HEK293 (cell line): ENCODE measurements at regions not wholly inside any gene's neighbourhood (a gene's known extent, or its start where the extent isn't known, plus 50 kb on each side); places are given as distances from the start of the nearest gene placed in this dataset.

Experiments
- CTCF ChIA-PET: fragments of 350-600 bp; formaldehyde crosslinking; extraction: SDS; loops from one replicate; lab custom pipeline; 2021; ENCODE audit warnings: antibody characterized with exemption; lab: Yijun Ruan, JAX
- POLR2A ChIA-PET: fragments of 300-600 bp; formaldehyde crosslinking; extraction: SDS; loops from one replicate; lab custom pipeline; 2020; ENCODE audit warnings: antibody characterized with exemption, inconsistent platforms; lab: Yijun Ruan, JAX
- H3K27ac ChIP-seq: fragments of 200-500 bp; sonication (Bioruptor generic); 2 replicates; pipeline ENCODE4 v1.5.1; 2014; ENCODE audit warnings: low read depth, low read length, control low read depth, inconsistent platforms; ENCODE audit errors: extremely low read depth
- H3K36me3 ChIP-seq, 2 experiments: fragments of 200-500 bp in 1 of 2; sonication (Bioruptor generic) in 1 of 2; 1 replicate in 1 of 2; 2 replicates in 1 of 2; pipeline ENCODE4 v1.5.1; 2014 to 2017; ENCODE audit warnings: inconsistent platforms in 2 of 2, low read length in 2 of 2; ENCODE audit not compliant: control insufficient read depth in 2 of 2, insufficient read depth in 1 of 2
- H3K4me1 ChIP-seq: fragments of 200-500 bp; sonication (Bioruptor generic); 2 replicates; pipeline ENCODE4 v1.5.1; 2014; ENCODE audit warnings: mild to moderate bottlenecking, low read length, inconsistent platforms; ENCODE audit not compliant: control insufficient read depth, insufficient read depth
- H3K4me3 ChIP-seq: 2 replicates; pipeline ENCODE4 v1.5.1; 2011; ENCODE audit warnings: low read depth, mild to moderate bottlenecking, control low read depth, low read length, moderate library complexity
- H3K9me3 ChIP-seq: fragments of 200-500 bp; sonication (Bioruptor generic); 2 replicates; pipeline ENCODE4 v1.5.1; 2014; ENCODE audit warnings: low read depth, low read length, inconsistent platforms; ENCODE audit not compliant: control insufficient read depth, insufficient read depth
- CTCF ChIP-seq: fragments of 450-650 bp; formaldehyde crosslinking; IDR thresholded peaks from 2 replicates; pipeline ENCODE4 v1.5.1; 2016; ENCODE audit warnings: missing biosample characterization, missing genetic modification characterization
- HOXC10 ChIP-seq: sonication (generic); formaldehyde crosslinking; IDR thresholded peaks from 2 replicates; pipeline ENCODE4 v1.8.1; 2023; ENCODE audit warnings: mild to moderate bottlenecking, missing genetic modification reagents
- HOXD13 ChIP-seq: sonication (generic); formaldehyde crosslinking; IDR thresholded peaks from 2 replicates; pipeline ENCODE4 v1.8.0; 2022; ENCODE audit warnings: missing genetic modification reagents, borderline replicate concordance
- KLF9 ChIP-seq: fragments of 450-650 bp; formaldehyde crosslinking; IDR thresholded peaks from 2 replicates; pipeline ENCODE4 v1.5.1; 2016; ENCODE audit warnings: missing biosample characterization, missing genetic modification characterization, low read depth
- MEIS1 ChIP-seq: sonication (generic); formaldehyde crosslinking; IDR thresholded peaks from 2 replicates; pipeline ENCODE4 v1.8.1; 2022; ENCODE audit warnings: missing genetic modification reagents, mild to moderate bottlenecking, borderline replicate concordance
- REPIN1 ChIP-seq: fragments of 450-650 bp; formaldehyde crosslinking; IDR thresholded peaks from 2 replicates; pipeline ENCODE4 v1.5.1; 2017; ENCODE audit warnings: missing biosample characterization, missing genetic modification characterization, low read depth
- WT1 ChIP-seq: fragments of 450-650 bp; formaldehyde crosslinking; IDR thresholded peaks from 2 replicates; pipeline ENCODE4 v1.5.1; 2016; ENCODE audit warnings: missing biosample characterization, missing genetic modification characterization
- YY1 ChIP-seq: fragments of 450-650 bp; formaldehyde crosslinking; IDR thresholded peaks from 2 replicates; pipeline ENCODE4 v1.5.1; 2018; ENCODE audit warnings: missing biosample characterization, missing genetic modification characterization
- ZBTB20 ChIP-seq: fragments of 450-650 bp; formaldehyde crosslinking; IDR thresholded peaks from 2 replicates; pipeline ENCODE4 v1.5.1; 2016; ENCODE audit warnings: missing biosample characterization, missing genetic modification characterization
- ZNF133 ChIP-seq: fragments of 450-650 bp; formaldehyde crosslinking; IDR thresholded peaks from 2 replicates; pipeline ENCODE4 v1.5.1; 2016; ENCODE audit warnings: missing biosample characterization, missing genetic modification characterization
- ZNF2 ChIP-seq: fragments of 450-650 bp; formaldehyde crosslinking; IDR thresholded peaks from 2 replicates; pipeline ENCODE4 v1.5.1; 2016; ENCODE audit warnings: missing biosample characterization, missing genetic modification characterization
- ZNF223 ChIP-seq: fragments of 450-650 bp; formaldehyde crosslinking; IDR thresholded peaks from 2 replicates; pipeline ENCODE4 v1.5.1; 2016; ENCODE audit warnings: missing biosample characterization, missing genetic modification characterization
- ZNF266 ChIP-seq: fragments of 450-650 bp; formaldehyde crosslinking; IDR thresholded peaks from 2 replicates; pipeline ENCODE4 v1.5.1; 2016; ENCODE audit warnings: missing biosample characterization, missing genetic modification characterization, low read depth
- ZNF398 ChIP-seq: fragments of 450-650 bp; formaldehyde crosslinking; IDR thresholded peaks from 2 replicates; pipeline ENCODE4 v1.5.1; 2017; ENCODE audit warnings: missing biosample characterization, missing genetic modification characterization
- ZNF404 ChIP-seq: fragments of 450-650 bp; formaldehyde crosslinking; IDR thresholded peaks from 2 replicates; pipeline ENCODE4 v1.5.1; 2017; ENCODE audit warnings: missing biosample characterization, missing genetic modification characterization
- ZNF416 ChIP-seq: fragments of 450-650 bp; formaldehyde crosslinking; IDR thresholded peaks from 2 replicates; pipeline ENCODE4 v1.5.1; 2016; ENCODE audit warnings: missing biosample characterization, missing genetic modification characterization
- ZNF501 ChIP-seq: fragments of 450-650 bp; formaldehyde crosslinking; IDR thresholded peaks from 2 replicates; pipeline ENCODE4 v1.5.1; 2016; ENCODE audit warnings: missing biosample characterization, missing genetic modification characterization
- ZNF544 ChIP-seq: fragments of 450-650 bp; formaldehyde crosslinking; IDR thresholded peaks from 2 replicates; pipeline ENCODE4 v1.5.0; 2017; ENCODE audit warnings: missing biosample characterization, missing genetic modification characterization
- ZNF548 ChIP-seq: fragments of 450-650 bp; formaldehyde crosslinking; IDR thresholded peaks from 2 replicates; pipeline ENCODE4 v1.5.1; 2016; ENCODE audit warnings: missing biosample characterization, missing genetic modification characterization
- ZNF623 ChIP-seq: fragments of 450-650 bp; formaldehyde crosslinking; IDR thresholded peaks from 2 replicates; pipeline ENCODE4 v1.5.1; 2016; ENCODE audit warnings: missing biosample characterization, missing genetic modification characterization
- ZNF658 ChIP-seq: fragments of 450-650 bp; formaldehyde crosslinking; IDR thresholded peaks from 2 replicates; pipeline ENCODE4; 2016; ENCODE audit warnings: missing biosample characterization, missing genetic modification characterization
- ZNF747 ChIP-seq: fragments of 450-650 bp; formaldehyde crosslinking; IDR thresholded peaks from 2 replicates; pipeline ENCODE4 v1.5.1; 2016; ENCODE audit warnings: missing biosample characterization, missing genetic modification characterization
- ZNF76 ChIP-seq: fragments of 450-650 bp; formaldehyde crosslinking; IDR thresholded peaks from 2 replicates; pipeline ENCODE4; 2016; ENCODE audit warnings: low read depth, missing biosample characterization, missing genetic modification characterization, borderline replicate concordance
- TF ChIP-seq, protein P1 (sequence below): fragments of 450-650 bp; formaldehyde crosslinking; IDR thresholded peaks from 2 replicates; pipeline ENCODE4 v1.5.1; 2017; ENCODE audit warnings: missing biosample characterization, missing genetic modification characterization
- TF ChIP-seq, protein P2 (sequence below): fragments of 450-650 bp; formaldehyde crosslinking; IDR thresholded peaks from 2 replicates; pipeline ENCODE4 v1.5.1; 2016; ENCODE audit warnings: missing biosample characterization, missing genetic modification characterization

DNA sequence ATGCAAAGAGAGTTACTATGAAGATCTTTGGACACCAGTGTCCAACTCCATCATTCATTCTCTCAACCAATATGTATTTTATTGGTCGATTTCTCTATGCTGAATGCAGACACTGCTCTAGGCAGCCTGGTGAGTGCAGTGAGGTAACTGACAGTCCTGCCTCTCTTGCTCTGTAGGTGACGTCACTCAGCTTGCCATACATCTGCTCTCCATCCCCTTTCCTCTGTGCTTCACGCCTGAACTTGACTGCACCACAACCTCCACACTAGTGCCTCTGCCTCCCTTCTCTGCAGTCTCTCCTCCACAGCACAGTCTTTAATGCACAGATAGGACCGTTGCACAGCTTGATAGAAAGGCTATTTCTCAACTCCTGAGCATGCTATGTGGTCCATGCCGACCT lies 344.9 kb upstream of the NOCT start:
- Histone ChIP-seq H3K9me3 (no peaks in the 10 kb centered on the region), H3K27ac (no peak overlapping the region), H3K36me3 (no peaks in the 10 kb centered on the region)
- TF ChIP-seq ZNF548 (tag by site-specific recombination) (no peak), ZNF416 (tag by site-specific recombination) (no peak), ZNF223 (tag by site-specific recombination) (no peak), ZNF544 (tag by site-specific recombination) (no peak), CTCF (no peak)
- TF ChIP-seq, all 188 proteins: peak for 0
- POLR2A ChIA-PET, result no interaction called here
- CTCF ChIA-PET, result no interaction called here
- no peaks in the 10 kb centered on the region for H3K4me1 ChIP-seq
- no peak overlapping the region for H3K4me3 ChIP-seq

GRCh38 chr4:138669479-138670315 lies 345.9 kb upstream of the NOCT start:
- ChIA-PET POLR2A (no interaction called here), CTCF (interaction anchor here (0.6 kb wide), 1 partner anchor 9 kb away, joined by 3 read pairs; no protein-coding TSS in a partner anchor)
- H3K4me1 ChIP-seq, result no peaks in the 10 kb centered on the region
- H3K36me3 ChIP-seq, result no peaks in the 10 kb centered on the region
- no peak overlapping the region for H3K27ac ChIP-seq
- H3K9me3 ChIP-seq, result no peaks in the 10 kb centered on the region
- H3K4me3 ChIP-seq, result no peak overlapping the region
- TF ChIP-seq HOXD13 (CRISPR knock-in tag) (no peak), ZNF76 (tag by site-specific recombination) (no peak)

DNA sequence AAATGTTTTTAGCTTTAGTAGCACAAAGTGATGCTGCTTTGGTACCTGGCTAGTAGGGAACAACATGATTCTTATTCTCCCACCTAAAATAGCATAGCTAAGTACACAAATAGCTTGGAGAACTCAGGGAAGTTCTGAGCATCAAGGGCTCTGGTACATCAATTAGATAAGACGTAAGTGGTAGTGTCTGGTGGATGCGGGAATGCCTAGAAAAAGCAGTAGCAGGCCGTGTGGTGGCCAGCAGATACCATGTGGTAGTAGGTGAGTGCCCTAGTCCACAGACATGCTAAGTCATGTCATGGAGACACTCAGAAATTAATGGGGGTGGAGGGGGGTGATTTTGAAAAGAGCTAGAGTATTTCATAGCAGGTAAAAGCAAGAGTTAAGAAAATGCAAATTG lies 347.3 kb upstream of the NOCT start:
- no peak for TF ChIP-seq WT1 (tag by site-specific recombination)
- TF ChIP-seq ZBTB20 (tag by site-specific recombination), result no peak
- TF ChIP-seq ZNF2 (tag by site-specific recombination), result no peak
- no peak for TF ChIP-seq ZNF623 (tag by site-specific recombination)
- TF ChIP-seq, protein P1, sequence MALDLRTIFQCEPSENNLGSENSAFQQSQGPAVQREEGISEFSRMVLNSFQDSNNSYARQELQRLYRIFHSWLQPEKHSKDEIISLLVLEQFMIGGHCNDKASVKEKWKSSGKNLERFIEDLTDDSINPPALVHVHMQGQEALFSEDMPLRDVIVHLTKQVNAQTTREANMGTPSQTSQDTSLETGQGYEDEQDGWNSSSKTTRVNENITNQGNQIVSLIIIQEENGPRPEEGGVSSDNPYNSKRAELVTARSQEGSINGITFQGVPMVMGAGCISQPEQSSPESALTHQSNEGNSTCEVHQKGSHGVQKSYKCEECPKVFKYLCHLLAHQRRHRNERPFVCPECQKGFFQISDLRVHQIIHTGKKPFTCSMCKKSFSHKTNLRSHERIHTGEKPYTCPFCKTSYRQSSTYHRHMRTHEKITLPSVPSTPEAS, result no peak
- no peak for TF ChIP-seq ZNF747 (tag by site-specific recombination)
- TF ChIP-seq HOXC10 (CRISPR knock-in tag), result no peak
- TF ChIP-seq KLF9, result no peak
- no peak for TF ChIP-seq MEIS1 (CRISPR knock-in tag)
- TF ChIP-seq ZNF133 (tag by site-specific recombination), result no peak
- no peak for TF ChIP-seq ZNF501 (tag by site-specific recombination)
- TF ChIP-seq HOXD13 (CRISPR knock-in tag), result no peak
- TF ChIP-seq, protein P2, sequence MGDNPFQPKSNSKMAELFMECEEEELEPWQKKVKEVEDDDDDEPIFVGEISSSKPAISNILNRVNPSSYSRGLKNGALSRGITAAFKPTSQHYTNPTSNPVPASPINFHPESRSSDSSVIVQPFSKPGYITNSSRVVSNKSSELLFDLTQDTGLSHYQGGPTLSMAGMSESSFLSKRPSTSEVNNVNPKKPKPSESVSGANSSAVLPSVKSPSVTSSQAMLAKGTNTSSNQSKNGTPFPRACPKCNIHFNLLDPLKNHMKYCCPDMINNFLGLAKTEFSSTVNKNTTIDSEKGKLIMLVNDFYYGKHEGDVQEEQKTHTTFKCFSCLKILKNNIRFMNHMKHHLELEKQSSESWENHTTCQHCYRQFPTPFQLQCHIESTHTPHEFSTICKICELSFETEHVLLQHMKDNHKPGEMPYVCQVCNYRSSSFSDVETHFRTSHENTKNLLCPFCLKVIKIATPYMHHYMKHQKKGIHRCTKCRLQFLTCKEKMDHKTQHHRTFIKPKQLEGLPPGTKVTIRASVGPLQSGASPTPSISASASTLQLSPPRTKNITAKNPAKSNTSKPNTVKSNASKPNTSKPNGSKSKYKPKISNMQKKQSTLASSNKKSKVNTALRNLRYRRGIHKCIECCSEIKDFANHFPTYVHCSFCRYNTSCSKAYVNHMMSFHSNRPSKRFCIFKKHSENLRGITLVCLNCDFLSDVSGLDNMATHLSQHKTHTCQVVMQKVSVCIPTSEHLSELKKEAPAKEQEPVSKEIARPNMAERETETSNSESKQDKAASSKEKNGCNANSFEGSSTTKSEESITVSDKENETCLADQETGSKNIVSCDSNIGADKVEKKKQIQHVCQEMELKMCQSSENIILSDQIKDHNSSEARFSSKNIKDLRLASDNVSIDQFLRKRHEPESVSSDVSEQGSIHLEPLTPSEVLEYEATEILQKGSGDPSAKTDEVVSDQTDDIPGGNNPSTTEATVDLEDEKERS (tag by site-specific recombination), result no peak
- TF ChIP-seq ZNF658 (tag by site-specific recombination), result no peak
- no peak for TF ChIP-seq REPIN1 (tag by site-specific recombination)
- TF ChIP-seq ZNF398 (tag by site-specific recombination), result no peak
- TF ChIP-seq ZNF266 (tag by site-specific recombination), result no peak
- no peak for TF ChIP-seq ZNF404
- no peak for TF ChIP-seq YY1
- no peak for TF ChIP-seq ZNF548 (tag by site-specific recombination)
- H3K36me3 ChIP-seq, result no peaks in the 10 kb centered on the region
- H3K9me3 ChIP-seq, result no peaks in the 10 kb centered on the region
- ChIA-PET POLR2A (no interaction called here), CTCF (no interaction called here)
- H3K27ac ChIP-seq, result no peak overlapping the region
- no peaks in the 10 kb centered on the region for H3K4me1 ChIP-seq
- H3K4me3 ChIP-seq, result no peak overlapping the region
